ENCODE measurements at regions not wholly inside any gene's neighbourhood (a gene's known extent, or its start where the extent isn't known, plus 50 kb on each side); places are given as distances from the start of the nearest gene placed in this dataset.
"Not testable (repeated sequence)": the region's sequence is repeated elsewhere in the genome, so short reads cannot be mapped to it uniquely, and the experiment has no call there.

DNA sequence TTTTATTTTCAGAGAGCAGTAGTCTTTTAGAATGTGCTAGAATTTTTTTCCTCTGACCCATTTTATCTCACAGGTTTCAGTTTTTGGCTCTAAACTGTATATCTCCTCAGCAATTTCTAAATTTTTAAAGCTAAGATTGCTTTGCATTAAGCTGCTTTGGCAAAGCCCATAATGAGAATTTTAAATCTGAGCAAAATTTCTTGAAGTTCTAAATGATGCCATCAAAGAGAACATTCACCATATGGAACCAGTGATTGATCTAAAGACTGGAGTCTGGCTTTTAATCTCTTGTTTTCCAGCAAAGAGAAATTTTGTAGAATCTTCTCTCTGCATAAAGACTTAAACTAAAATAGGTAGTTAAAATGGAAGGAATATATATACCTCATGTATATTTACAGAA lies 313.6 kb downstream of the TBC1D32 start:
- DNase-seq, result no peak

DNA sequence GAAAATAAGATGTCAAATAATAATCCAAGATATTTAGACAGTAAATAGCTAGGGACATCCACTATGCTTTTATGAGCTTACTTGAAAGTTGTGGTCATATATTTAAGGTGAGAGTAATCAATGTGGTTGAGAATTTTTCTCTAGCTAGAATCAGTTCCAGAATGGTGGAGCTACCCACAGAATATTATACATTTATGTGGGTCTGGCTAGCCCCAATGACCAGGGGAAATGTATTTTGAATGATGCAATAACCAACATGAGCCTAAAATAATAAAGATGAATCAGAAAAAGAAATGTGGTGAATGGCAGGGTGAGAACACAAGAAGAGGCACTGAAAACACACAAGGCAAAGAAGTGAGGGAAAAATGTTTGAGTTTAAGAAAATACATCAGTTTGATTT lies 325.7 kb downstream of the TBC1D32 start:
- DNase-seq, result no peak

DNA sequence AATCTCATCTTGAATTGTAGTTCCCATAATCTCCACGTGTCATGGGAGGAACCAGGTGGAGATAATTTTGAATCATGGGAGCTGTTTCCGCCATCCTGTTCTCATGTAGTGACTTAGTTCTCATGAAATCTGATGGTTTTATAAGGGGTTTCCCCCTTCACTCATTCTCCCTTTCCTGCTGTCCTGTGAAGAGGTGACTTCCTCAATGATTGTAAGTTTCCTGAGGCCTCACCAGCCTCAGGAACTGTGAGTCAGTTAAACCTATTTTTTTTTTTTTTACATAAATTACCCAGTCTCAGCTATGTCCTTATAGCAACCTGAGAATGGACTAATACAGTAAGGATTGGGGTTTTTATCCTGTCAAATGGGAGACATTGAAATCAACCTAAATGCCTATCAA lies 328.3 kb downstream of the TBC1D32 start:
- no peak for DNase-seq

DNA sequence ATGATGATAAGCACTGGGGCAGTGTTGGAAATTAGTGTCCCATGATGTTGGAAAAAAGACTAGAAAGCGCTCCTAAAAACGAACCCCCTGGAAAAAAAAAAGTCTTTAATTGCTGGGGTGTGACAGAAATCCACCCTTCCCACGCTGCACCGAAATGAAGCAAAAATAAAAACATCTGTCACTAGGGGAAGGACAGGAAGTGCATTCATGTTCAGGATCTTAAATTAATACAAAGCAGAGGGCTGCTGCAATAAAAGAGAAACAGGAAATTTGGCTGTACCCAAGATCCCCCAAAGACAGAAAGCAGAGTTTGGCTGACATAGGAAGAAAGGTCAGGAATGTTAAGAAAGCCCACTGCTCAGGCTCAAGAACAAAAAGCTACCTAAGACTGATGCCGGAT lies 333.9 kb downstream of the TBC1D32 start:
- no peak for DNase-seq

DNA sequence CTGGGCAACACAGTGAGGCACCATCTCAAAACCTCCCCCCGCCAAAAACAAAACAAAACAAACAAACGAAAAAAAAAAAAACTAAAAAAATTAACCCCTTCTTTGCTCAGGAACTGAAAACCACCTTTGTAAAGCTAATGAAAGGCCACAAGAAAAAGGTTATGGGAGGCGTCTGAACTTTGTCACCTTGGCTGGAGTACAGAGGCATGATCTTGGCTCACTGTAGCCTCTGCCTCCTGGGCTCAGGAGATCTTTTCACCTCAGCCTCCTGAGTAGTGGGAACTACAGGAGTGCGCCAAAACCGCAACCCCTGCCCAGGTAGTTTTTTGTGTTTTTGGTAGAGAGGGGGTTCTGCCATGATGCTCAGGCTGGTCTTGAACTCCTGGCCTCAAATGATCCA lies 337.9 kb downstream of the TBC1D32 start:
- DNase-seq, result no peak

DNA sequence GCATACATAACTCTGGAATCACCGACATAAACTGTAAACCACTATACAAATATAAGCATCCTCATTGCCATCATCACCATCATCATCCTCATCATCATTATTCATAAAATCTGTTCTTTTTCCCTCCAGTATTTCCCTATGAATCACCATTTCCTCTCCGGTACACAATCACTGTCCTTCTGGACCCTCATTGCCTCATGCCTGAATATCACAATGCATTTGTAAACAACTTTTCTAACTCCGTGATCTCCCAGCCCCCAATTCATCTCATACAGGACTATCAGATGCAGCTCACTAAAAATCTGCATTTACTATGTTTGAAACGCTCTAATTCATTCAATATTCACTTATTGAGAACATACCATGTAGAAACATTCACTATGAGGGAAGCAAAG lies 339.7 kb downstream of the TBC1D32 start:
- DNase-seq, result no peak

DNA sequence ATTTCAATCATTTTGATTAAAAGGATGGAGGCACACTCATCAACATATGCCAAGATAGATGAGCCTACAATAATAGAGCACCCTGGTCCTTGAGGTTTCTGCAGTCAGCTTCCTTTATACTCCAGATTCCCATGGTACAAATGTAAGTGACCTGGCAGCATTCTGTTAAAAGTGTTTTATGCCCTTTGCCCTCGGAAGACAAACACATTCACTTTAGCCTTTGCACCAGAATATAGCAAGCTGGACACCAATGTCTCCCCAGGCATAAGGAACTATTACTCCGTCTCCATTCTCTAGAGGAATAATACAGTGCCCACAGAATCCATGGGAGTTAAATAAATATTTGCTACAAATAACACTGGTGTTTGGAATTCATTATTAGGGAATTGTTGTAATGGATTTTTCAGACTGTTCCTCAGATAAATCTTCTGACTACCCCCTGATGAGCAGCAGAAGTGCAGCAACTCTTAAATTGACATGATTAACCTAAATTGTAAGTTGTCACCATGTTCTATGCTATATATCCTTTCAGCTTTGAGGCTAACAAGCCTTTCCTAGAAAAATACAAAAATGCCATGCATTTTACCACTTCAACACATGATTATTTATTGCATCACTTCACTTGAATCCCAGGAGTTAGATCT lies 340.2 kb downstream of the TBC1D32 start:
- no peak for DNase-seq

DNA sequence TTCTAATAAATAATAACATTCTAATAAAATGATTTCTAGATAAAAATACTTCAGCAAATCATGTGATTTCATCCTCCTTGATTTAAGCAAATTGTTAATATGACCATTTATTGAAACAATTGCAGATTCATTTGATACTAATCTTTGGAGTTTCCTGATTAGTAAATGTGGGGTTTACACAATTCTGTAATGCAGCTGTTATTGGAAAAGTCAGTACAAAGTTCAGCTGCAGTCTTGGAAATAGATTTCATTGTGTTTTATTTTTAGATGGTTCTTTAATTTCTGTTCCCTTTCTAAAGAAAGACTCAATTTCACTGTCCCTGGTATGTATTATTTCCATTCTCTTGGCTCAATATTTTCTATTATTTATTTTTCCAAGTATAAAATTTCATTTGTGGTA lies 342.0 kb downstream of the TBC1D32 start:
- DNase-seq, result no peak

DNA sequence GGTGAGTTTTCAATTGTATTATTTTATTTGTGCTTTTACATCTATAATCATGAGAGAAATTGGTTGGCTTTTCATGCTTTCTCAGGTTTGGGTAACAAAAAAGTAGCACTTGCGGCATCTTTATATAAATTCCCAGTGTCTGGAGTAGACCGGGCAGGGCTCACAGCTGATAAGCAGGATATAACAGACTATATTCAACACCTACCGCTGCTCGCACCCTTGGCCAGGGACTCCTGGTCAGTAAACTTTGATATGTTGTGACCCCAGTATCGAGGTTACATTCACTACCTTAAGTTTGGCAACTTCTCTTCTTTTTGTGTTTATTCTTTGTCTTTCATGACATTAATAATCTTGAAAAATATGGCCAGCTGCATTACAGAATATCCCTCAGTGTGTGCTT lies 343.4 kb downstream of the TBC1D32 start:
- no peak for DNase-seq

DNA sequence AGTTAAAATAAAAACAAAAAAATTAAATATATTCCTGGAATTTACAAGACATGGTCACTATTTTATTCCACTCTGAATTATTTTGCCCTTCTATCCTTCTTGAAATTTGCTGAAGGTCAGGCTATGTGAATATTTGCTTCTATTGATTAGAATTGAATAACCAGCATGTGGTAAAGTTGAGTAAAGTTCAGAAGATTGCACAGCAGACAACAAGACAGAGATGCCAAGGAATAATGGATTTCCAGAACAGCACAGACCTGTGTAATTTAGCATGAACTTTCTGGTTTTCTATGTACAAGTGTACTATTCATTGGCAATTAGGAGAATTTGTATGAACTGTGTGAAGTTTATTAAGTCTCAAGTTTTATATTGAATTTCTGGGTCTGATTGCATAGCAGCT lies 352.4 kb downstream of the TBC1D32 start:
- DNase-seq, result no peak

DNA sequence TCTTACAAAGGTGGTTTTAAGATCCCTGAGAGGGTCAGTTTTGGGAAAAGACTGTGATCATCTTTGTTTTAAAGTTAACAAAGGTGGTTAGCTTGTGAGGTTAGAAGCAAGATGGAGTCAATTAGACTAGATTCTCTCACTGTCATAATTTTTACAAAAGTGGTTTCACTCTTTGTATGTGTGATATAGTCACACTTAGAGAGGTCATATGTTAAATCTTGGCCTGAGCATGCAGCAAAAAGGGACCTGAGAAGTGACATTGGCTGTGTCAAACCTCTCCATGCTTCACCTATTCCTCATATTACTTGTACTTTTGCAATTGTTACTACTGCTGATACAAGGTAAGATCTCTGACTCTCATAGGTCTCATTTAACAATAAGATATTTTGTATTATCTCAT lies 368.0 kb downstream of the TBC1D32 start:
- no peak for DNase-seq

DNA sequence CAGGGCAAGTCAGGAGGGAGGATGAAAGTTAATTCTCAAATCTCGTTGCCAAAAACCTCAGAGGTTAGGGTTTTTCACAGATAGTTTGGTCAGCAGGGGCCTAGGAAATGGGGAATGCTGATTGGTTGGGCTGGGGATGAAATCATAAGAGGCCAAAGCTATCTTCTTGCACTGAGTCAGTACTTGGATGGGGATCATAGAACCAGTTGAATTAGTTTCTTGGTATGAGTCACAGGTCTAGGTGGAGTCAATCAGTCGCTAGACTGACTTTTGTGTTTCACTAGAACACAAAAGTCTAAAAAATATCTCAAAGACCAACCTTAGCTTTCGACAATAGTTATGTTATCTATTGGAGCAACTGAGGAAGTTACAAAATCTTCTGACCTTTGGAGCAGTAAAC lies 368.5 kb downstream of the TBC1D32 start:
- no peak for DNase-seq

DNA sequence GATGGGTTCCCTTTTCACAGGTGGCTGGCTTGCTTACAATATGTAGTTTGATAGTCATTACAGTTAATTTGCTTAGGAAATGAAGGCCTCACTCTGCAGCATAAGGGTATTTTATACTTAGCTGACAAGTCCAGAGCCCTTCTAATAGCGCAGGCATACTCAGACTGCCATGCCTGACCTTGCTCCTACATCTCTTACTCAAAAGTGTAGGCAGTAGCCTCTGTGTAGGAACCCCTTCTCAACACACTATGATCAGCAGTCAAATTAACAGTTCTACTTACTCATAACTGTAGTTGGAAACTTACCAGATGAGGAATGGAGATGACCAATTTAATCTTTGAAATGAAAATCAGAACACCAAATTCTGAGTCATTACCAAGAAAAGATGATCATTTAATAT lies 373.5 kb downstream of the TBC1D32 start:
- DNase-seq, result no peak

DNA sequence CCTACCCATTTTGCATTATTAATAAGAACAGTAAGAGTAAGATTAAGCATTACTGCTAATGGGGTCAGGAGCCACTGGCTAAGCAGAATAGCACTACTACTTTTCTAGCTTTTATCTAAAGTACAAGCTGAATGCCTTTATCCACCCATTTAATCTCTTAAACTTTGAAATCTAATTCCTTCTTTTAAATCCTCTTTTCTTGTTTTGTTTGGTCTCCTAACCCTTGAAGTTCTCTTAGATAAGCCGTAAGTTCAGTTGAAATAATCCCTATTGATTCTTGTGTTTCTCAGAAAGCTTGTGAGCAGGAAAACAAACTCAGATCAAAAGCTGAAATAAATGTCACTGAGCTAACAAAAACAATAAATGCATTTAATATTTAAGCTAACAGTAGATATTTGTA lies 380.2 kb downstream of the TBC1D32 start:
- no peak for DNase-seq

DNA sequence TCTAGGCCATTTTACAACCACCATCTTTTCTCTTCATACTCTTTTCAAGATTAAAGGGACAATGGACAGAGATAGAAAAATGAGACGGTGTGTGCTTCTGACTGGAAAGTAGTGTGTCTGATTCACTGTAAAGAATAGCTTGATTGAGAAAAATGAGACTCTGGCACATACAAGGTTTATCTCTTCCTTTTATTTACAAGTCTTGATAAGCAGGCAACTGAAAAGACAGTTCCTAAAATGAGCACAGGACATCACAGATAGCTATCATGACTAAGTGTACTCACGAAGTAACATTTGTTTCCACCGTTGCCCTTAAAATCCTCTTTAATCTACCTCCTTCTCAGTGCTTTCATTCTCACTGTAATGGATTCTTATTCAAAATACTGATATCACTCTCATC lies 383.0 kb downstream of the TBC1D32 start:
- no peak for DNase-seq

DNA sequence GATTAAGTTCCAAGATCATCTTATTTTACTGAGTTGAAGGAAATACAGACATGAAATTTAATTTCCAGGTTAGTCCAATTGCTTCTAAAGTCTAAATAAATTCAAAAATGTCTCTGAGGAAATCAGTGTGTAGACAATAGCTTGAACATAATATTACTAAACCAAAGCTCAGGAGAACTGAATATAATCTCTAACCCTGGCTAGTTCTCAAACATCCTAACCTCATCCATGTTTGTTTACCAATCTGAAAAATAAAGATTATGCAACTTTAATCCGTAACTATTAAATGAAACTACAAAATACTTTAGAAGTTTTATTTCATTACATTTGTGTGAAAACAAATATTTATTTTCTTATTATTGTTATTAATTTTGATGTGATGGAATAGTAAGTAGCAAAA lies 387.2 kb downstream of the TBC1D32 start:
- no peak for DNase-seq

DNA sequence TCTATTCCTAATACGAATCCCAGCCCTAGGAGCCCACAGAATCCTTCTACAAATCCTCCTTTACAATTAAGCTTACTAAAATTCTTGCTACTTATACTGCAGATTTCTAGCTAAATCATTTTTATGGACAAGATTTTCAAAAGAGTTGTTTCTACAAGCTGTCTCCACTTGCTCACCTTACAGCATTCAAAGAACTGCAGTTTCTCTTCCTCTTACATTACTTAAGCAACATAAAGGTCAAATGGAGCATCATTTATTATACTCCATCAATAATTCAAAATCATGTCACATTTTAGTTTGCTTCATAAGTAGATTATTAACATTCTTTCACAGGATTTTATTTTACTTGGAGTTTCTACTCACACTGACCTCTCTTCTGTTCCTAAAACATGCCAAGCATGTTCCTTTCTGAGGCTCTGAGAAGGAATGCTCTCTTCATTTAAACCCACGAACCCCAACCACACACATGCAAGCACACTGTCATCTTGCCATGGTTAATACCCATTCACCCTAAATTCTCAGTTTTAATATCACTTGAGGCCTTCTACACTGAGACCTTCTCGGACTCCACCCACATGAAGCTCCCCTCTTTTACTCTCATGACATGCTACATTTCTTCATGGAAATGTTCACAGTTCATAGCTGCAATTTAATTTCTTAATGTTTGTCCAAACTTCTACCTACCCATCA lies 388.2 kb downstream of the TBC1D32 start:
- no peak for DNase-seq

DNA sequence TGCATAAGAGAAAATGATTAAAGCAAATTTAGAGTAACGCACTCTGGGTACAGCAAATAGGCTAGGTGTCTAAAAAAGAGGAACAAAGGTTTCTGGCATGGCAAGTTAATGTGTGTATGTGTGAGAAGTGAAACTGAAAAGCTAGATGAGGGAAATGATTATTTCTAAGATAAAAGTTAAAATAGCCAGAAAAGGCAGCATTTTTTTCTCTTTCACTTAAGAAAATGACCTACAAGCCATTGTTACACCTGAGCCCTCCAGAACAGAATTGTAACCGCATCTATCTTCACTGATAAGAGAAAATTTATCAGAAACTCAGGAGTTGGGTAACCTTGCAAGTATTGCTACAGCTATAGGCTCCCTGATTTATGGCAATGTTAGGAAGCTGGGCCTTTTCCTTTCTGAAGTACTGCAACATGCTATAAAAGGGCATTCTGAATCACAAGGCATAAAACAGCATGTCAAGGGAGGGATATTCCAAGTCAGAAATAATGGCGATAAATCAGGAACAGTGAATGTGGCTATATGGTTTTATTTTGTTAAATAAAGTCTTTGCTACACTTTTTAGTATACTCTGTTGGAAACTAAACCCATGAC lies 395.3 kb downstream of the TBC1D32 start:
- no peak for DNase-seq

DNA sequence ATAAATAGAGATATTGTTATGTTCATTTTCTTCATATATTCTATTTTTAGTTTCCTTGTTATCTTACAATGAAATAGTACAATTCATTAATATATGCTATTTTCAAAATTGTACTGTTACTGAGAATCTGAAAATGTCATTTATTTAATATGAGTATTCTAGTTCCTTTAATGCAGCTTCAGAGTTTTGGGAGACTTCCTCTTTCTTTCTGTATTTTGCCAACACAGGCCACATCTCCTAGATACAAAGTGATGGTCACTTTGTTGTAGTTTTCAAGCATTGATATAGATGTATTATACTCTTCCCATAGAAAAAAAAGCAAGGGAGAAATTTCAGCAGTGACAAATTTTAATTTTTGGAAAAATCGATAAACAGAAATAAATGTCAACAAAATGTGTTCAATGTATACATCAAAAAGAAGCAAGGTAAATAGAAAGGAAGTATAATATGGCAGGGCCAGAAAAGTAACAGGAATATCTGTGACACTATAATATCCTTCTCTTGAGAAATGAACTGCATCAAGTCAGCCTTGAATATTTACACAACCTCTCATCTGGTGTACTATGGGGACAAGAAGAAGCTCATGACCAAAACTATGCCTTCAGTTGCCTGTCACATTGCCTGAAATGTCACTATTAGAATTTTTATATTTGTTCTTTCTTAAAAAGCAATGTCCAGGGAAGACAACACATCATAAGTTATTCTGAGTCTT lies 396.0 kb downstream of the TBC1D32 start:
- no peak for DNase-seq

DNA sequence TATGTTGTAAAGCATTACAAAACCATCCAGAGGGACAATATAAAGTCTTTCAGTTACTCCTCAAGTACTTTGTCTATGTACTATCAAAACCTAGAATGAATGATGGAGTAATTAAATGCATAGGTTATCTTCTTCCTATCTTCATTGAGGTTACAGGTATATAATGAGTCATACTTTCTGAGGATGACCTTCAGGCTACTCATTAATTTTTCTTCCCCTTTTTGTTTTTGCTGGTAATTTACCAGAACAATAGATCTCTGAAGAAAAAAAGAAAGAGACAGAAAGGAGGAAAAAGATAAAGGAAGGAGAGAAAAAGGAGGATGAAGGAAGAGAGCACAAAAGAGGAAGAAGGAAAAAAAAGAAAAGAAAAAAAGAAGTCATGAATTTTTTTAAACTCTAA lies 398.4 kb downstream of the TBC1D32 start:
- no peak for DNase-seq

DNA sequence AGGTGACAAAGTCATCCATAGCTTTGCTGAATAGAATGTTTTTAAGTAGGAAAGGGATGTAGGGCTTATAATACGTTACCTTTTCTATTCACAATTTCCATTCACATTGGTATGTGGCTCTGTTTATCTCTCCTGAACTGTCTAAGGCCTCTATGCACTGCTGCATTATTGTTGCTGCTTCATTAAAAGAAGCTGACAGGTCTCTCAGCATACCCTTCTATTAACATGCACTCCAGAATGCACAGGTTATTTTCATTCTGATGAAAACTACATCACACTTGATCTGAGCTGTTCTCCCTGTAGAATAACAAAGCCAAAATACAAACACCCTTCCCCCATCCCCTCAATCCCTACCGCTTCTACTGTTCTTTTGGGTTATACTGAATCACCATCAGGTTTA lies 399.3 kb downstream of the TBC1D32 start:
- no peak for DNase-seq

DNA sequence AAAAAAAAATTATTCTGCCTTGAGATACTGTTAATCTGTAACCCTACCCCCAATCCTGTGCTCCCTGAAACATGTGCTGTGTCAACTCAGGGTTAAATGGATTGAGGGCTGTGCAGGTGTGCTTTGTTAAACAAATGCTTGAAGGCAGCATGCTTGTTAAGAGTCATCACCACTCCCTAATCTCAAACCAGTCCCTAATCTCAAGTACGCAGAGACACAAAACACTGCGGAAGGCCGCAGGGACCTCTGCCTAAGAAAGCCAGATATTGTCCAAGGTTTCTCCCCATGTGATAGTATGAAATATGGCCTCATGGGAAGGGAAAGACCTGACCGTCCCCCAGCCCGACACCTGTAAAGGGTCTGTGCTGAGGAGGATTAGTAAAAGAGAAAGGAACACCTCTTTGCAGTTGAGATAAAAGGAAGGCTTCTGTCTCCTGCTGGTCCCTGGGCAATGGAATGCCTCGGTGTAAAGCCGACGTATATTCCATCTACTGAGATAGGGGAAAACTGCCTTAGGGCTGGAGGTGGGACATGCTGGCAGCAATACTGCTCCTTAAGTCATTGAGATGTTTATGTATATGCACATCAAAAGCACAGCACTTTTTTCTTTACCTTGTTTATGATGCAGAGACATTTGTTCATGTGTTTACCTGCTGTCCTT lies 402.6 kb downstream of the TBC1D32 start:
- DNase-seq, result not testable (repeated sequence)

DNA sequence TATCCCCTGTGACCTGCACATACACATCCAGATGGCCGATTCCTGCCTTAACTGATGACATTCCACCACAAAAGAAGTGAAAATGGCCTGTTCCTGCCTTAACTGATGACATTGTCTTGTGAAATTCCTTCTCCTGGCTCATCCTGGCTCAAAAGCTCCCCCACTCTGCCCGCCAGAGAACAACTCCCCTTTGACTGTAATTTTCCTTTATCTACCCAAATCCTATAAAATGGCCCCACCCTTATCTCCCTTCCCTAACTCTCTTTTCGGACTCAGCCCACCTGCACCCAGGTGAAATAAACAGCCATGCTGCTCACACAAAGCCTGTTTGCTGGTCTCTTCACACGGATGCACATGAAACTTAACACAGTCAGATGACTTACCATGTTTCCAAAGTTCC lies 403.8 kb downstream of the TBC1D32 start:
- DNase-seq, result not testable (repeated sequence)

DNA sequence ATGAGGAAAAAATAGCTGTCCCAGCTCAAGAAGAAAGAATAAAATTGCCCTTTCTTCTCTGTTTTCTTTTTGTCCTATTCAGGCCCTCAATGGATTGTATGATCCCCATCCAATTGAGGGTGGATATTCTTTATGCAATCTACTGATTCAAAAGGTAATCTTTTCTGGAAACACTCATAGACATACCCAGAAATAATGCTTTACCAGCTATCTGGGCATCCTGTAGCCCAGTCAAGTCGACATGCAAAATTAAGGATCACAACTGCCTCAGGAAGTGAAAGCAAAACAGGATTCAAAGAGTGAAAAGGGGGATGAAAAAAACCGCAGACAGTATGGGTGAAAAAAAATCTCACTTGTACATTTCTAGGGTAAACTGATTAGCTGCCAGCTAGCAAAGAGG lies 410.1 kb downstream of the TBC1D32 start:
- no peak for DNase-seq

Data from GOT3 (cell line).